HEK293T (cell line): ENCODE measurements at regions not wholly inside any gene's neighbourhood (a gene's known extent, or its start where the extent isn't known, plus 50 kb on each side); places are given as distances from the start of the nearest gene placed in this dataset.

Source experiments
- CTBP1 ChIP-seq: fragments of 450-650 bp; IDR thresholded peaks from 2 replicates; pipeline ENCODE4 v1.6.1; 2016; ENCODE audit warnings: borderline replicate concordance
- FOXK2 ChIP-seq: fragments of 450-650 bp; IDR thresholded peaks from 2 replicates; pipeline ENCODE4 v1.6.1; 2016; ENCODE audit warnings: mild to moderate bottlenecking

- TF ChIP-seq FOXK2 (no peak), CTBP1 (no peak)
Measured at GRCh38 chr6:115634887-115635286, 425.8 kb downstream of the FRK start.
